ENCODE measurements at regions not wholly inside any gene's neighbourhood (a gene's known extent, or its start where the extent isn't known, plus 50 kb on each side); places are given as distances from the start of the nearest gene placed in this dataset.

- TF ChIP-seq, protein P1, sequence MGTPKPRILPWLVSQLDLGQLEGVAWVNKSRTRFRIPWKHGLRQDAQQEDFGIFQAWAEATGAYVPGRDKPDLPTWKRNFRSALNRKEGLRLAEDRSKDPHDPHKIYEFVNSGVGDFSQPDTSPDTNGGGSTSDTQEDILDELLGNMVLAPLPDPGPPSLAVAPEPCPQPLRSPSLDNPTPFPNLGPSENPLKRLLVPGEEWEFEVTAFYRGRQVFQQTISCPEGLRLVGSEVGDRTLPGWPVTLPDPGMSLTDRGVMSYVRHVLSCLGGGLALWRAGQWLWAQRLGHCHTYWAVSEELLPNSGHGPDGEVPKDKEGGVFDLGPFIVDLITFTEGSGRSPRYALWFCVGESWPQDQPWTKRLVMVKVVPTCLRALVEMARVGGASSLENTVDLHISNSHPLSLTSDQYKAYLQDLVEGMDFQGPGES (IDR thresholded peaks at IDR 0.05): no peak
- TF ChIP-seq ATF2 (IDR thresholded peaks at IDR 0.05; ENCODE audit: low read length) (peak; percentile 15; the same call in 1 of the 2 replicates), MTA2 (IDR thresholded peaks at IDR 0.05; ENCODE audit: low read depth) (no peak), NFYB (IDR thresholded peaks at IDR 0.05; ENCODE audit: insufficient read depth, low read depth, low read length) (no peak), SUZ12 (IDR thresholded peaks at IDR 0.05; ENCODE audit: unreplicated experiment) (no peak), CEBPB (IDR thresholded peaks at IDR 0.05; ENCODE audit: borderline replicate concordance in 1 of 2, low read depth in 2 of 2, low read length in 2 of 2) (0 out of 4 replicates have a peak, but pooled peaks of 1 of the 2 experiments have one; percentile 20), SREBF2 (IDR thresholded peaks at IDR 0.05; ENCODE audit: low read length) (no peak), NR2C2 (IDR thresholded peaks at IDR 0.05; ENCODE audit: borderline replicate concordance, control insufficient read depth, insufficient read length, low read depth) (no peak), ZNF207 (IDR thresholded peaks at IDR 0.05; ENCODE audit: borderline replicate concordance) (no peak), IKZF2 (IDR thresholded peaks at IDR 0.05) (peak in 1 of 2 experiments; percentile 23; a peak in 2 of 4 replicates), SIX5 (IDR thresholded peaks at IDR 0.05; ENCODE audit: low read depth, low read length, severe bottlenecking) (no peak), ZNF24 (IDR thresholded peaks at IDR 0.05) (0 out of 2 replicates have a peak, but pooled peaks have one; percentile 26), TCF12 (IDR thresholded peaks at IDR 0.05; ENCODE audit: low read depth, low read length) (no peak), SIN3A (IDR thresholded peaks at IDR 0.05; ENCODE audit: low read depth, low read length) (no peak), PAX5 (IDR thresholded peaks at IDR 0.05; ENCODE audit: borderline replicate concordance, low read depth, low read length) (no peak), BMI1 (IDR thresholded peaks at IDR 0.05; ENCODE audit: borderline replicate concordance) (no peak), FOXM1 (IDR thresholded peaks at IDR 0.05; ENCODE audit: low read depth, low read length) (0 out of 2 replicates have a peak, but pooled peaks have one; percentile 14), GABPA (IDR thresholded peaks at IDR 0.05; ENCODE audit: low read depth) (no peak), POU2F2 (IDR thresholded peaks at IDR 0.05; ENCODE audit: borderline replicate concordance, low read depth, low read length) (no peak), ZSCAN29 (IDR thresholded peaks at IDR 0.05) (no peak), RUNX3 (IDR thresholded peaks at IDR 0.05; ENCODE audit: low read length) (peak; percentile 33; the same call in 1 of the 2 replicates)
- TF ChIP-seq, protein P2, sequence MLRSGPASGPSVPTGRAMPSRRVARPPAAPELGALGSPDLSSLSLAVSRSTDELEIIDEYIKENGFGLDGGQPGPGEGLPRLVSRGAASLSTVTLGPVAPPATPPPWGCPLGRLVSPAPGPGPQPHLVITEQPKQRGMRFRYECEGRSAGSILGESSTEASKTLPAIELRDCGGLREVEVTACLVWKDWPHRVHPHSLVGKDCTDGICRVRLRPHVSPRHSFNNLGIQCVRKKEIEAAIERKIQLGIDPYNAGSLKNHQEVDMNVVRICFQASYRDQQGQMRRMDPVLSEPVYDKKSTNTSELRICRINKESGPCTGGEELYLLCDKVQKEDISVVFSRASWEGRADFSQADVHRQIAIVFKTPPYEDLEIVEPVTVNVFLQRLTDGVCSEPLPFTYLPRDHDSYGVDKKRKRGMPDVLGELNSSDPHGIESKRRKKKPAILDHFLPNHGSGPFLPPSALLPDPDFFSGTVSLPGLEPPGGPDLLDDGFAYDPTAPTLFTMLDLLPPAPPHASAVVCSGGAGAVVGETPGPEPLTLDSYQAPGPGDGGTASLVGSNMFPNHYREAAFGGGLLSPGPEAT (IDR thresholded peaks at IDR 0.05; ENCODE audit: low read depth): no peak
- TF ChIP-seq, protein P3, sequence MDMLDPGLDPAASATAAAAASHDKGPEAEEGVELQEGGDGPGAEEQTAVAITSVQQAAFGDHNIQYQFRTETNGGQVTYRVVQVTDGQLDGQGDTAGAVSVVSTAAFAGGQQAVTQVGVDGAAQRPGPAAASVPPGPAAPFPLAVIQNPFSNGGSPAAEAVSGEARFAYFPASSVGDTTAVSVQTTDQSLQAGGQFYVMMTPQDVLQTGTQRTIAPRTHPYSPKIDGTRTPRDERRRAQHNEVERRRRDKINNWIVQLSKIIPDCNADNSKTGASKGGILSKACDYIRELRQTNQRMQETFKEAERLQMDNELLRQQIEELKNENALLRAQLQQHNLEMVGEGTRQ (IDR thresholded peaks at IDR 0.05; ENCODE audit: borderline replicate concordance, low read depth, low read length): no peak
- TF ChIP-seq, protein P4, sequence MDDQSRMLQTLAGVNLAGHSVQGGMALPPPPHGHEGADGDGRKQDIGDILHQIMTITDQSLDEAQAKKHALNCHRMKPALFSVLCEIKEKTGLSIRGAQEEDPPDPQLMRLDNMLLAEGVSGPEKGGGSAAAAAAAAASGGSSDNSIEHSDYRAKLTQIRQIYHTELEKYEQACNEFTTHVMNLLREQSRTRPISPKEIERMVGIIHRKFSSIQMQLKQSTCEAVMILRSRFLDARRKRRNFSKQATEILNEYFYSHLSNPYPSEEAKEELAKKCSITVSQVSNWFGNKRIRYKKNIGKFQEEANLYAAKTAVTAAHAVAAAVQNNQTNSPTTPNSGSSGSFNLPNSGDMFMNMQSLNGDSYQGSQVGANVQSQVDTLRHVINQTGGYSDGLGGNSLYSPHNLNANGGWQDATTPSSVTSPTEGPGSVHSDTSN (IDR thresholded peaks at IDR 0.05; ENCODE audit: insufficient replicate concordance, low read depth, low read length): no peak
Measured at GRCh38 chr2:213229814-213230213, 54.5 kb upstream of the SPAG16 start (continued).

Measured in GM12878 (cell line).